Coronary artery (tissue), 2 donors: ENCODE measurements at regions not wholly inside any gene's neighbourhood (a gene's known extent, or its start where the extent isn't known, plus 50 kb on each side); places are given as distances from the start of the nearest gene placed in this dataset.

Experiments
- DNase-seq: peaks from one replicate; pipeline ENCODE4 v3.0.0-alpha.2; 2017; ENCODE audit warnings: low spot score
- H3K27ac ChIP-seq, 2 donors: fragments of 200-600 bp; sonication (generic); one replicate each; pipeline ENCODE4 v1.5.1; 2016 to 2019
- H3K4me3 ChIP-seq: fragments of 200-600 bp; sonication (generic); 2 replicates; pipeline ENCODE4 v1.5.1; 2016; ENCODE audit warnings: mild to moderate bottlenecking, moderate library complexity
- TF ChIP-seq, protein P1 (sequence below): fragments of 200-600 bp; sonication (generic); IDR thresholded peaks from one replicate; pipeline ENCODE4 v1.5.1; 2019; ENCODE audit warnings: antibody characterized with exemption

DNA sequence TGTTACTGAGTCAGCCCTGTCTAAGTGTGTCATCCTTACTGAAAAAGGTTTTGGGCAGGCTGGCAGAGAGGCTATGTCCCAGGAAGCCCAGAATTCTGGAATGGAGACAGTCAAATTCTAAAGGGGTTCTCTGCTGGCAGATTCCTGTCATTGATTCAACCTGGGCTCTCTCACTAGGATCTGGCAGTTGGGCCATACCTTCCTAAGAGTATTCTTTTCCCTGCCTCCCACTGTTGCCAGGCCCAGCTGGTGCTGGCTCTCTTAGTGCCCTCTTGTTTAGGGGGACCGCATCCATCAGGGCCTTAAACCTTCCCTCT is 85.0 kb upstream of the EGLN3 start:
- no peak for DNase-seq
- peak overlapping the region in 1 of 2 donors; percentile 61 for H3K27ac ChIP-seq
- peak overlapping the region; percentile 25 for H3K4me3 ChIP-seq
- TF ChIP-seq, protein P1, sequence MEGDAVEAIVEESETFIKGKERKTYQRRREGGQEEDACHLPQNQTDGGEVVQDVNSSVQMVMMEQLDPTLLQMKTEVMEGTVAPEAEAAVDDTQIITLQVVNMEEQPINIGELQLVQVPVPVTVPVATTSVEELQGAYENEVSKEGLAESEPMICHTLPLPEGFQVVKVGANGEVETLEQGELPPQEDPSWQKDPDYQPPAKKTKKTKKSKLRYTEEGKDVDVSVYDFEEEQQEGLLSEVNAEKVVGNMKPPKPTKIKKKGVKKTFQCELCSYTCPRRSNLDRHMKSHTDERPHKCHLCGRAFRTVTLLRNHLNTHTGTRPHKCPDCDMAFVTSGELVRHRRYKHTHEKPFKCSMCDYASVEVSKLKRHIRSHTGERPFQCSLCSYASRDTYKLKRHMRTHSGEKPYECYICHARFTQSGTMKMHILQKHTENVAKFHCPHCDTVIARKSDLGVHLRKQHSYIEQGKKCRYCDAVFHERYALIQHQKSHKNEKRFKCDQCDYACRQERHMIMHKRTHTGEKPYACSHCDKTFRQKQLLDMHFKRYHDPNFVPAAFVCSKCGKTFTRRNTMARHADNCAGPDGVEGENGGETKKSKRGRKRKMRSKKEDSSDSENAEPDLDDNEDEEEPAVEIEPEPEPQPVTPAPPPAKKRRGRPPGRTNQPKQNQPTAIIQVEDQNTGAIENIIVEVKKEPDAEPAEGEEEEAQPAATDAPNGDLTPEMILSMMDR = no peak

DNA sequence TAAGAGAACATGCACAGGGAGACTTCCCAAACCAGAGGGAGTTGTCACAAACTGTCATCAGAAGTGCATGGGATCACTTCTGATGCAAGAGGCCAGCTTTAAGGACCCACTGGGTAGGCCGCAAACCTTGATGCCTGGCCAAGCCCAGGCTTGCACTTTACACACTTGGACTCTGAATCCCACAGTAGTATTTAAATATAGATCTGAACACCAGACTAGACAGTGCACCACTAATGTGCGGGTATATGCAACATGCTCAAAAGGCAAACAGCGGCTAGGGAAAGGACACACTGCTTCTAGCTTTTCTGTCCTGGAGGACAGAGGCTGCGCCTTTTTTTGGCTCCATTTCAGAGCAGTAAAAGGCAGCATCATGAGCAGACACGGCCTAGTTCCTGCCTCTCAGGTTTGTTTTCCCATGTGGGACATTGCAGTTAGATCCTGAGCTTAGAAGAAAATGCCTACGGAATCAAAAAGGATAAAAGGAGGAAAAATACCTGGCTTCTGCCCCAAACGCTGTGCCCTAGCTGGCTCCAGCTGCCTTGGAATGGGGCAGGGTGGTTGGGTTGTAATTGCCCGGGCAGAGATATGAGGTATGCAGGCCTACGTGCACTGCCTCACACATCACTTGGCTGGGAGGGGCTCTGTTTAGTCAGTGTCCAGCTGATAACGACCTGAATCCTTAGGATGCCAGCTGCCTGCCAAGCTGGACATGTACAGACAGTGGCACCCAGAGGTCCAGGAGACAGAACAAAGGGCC is 84.5 kb upstream of the EGLN3 start:
- TF ChIP-seq, protein P1 = no peak
- DNase-seq = no peak
- peak overlapping the region in 1 of 2 donors; percentile 61 for H3K27ac ChIP-seq
- H3K4me3 ChIP-seq = no peak overlapping the region

DNA sequence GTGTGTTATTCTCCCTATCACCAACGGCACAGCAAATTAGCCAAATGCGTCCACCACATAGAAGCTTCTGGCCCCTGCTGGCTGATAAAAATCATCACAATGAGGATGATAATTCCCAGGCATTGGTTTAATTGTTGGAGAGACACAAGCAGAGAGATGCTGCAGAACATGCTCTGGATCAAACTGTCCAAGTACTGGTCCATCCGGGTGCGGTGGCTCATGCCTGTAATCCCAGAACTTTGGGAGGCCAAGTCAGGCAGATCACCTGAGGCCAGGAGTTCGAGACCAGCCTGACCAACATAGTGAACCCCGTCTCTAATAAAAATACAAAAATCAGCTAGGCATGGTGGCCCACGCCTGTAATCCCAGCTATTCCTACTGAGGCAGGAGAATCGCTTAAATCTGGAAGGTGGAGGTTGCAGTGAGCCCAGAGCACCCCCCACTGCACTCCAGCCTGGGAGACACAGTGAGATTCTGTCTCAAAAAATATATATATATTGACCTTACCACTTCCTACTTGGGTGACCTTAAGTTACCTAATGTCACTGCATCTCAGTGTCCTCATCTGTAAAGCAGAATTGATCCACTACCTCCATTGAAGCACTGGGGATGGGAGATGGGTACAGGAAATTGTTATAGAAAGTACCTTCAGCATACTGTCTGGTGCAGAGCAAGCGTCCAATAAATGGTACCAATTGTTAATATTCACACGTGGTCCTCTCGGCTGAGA is 83.7 kb upstream of the EGLN3 start:
- no peak overlapping the region for H3K4me3 ChIP-seq
- TF ChIP-seq, protein P1 = no peak
- H3K27ac ChIP-seq = no peak overlapping the region
- DNase-seq = no peak

DNA sequence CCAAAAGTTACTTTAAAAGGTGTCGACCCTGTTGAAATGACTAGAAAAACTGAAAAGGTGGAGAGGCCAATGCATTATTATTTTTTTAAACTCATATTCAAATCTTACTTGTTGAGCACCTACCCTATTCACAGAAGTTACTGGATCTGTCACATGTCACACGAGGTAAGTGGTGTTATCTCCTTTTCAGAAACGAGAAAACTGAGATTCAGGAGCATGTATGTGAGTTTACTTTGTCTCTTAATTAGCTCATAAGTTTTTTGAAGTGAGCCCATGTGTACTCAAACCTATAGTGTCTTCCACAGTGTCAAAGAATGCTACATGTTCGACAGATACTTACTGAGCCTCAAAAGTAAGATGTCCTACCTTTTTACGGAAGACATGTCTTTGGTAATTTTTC is 81.8 kb upstream of the EGLN3 start:
- Histone ChIP-seq H3K4me3 (no peak overlapping the region), H3K27ac (no peak overlapping the region)
- TF ChIP-seq, protein P1 = no peak
- DNase-seq = no peak

DNA sequence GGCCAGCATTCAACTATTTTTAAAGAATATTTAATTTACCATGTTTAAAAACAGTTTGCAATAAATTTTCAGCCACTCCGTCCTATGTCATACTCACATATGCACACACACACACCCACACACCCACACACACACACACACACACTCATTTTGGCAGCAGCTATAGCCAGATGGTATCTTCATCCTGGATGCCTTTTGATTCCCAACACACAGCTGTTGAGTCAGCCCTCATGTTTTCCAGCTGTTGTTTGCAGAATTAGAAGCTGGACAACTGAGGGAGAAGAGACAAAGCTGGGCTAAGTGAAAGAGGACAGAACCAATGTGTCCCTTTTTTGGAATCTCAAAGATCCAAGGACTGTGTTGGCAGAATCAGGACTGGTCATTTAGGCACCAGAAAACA is 80.0 kb upstream of the EGLN3 start:
- TF ChIP-seq, protein P1 = no peak
- Histone ChIP-seq H3K4me3 (no peak overlapping the region), H3K27ac (peak overlapping the region in 1 of 2 donors; percentile 56)
- no peak for DNase-seq

DNA sequence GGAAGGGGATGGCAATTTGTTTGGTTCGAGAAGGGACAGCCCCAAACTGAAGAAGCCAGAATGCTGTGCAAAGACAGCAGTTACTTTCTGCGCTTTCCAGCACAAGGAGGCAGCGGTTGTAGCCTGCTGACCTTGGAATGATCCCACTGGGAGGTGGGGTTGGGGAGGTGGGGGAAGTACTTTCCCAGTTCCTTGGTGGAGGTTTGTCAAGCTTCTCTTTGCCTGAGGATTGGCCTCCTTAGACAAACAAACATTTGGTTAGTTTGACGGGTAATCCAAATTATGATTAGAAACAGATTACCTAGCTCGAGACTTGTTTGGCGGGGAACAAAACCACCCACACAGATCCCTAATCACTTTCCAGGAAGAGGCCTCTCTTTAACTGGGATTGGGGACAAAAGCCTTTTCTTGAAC is 79.1 kb upstream of the EGLN3 start:
- TF ChIP-seq, protein P1 = no peak
- no peak overlapping the region for H3K4me3 ChIP-seq
- no peak for DNase-seq
- peak overlapping the region in 1 of 2 donors; percentile 67 for H3K27ac ChIP-seq
